C4-2B (cell line): ENCODE measurements at regions not wholly inside any gene's neighbourhood (a gene's known extent, or its start where the extent isn't known, plus 50 kb on each side); places are given as distances from the start of the nearest gene placed in this dataset.

Experiments used
- H3K27ac ChIP-seq: fragments of 450-650 bp; 2 replicates; pipeline ENCODE4 v1.5.1; 2017
- CTCF ChIP-seq: fragments of 450-650 bp; conservative IDR thresholded peaks from 2 replicates; pipeline ENCODE4 v1.5.1; 2017; ENCODE audit warnings: mild to moderate bottlenecking
- ZFX ChIP-seq: fragments of 450-650 bp; IDR thresholded peaks from 2 replicates; pipeline ENCODE4 v1.6.1; 2017

- no peak for TF ChIP-seq ZFX
- no peak for TF ChIP-seq CTCF
- H3K27ac ChIP-seq: no peak overlapping the region
Observed at GRCh38 chr18:78519394-78520062, 460.1 kb upstream of the SALL3 start.

- TF ChIP-seq CTCF (no peak), ZFX (no peak)
Observed at GRCh38 chr18:78521136-78521535, 458.5 kb upstream of the SALL3 start.

GRCh38 chr18:78521744-78522143 lies 457.9 kb upstream of the SALL3 start:
- no peak overlapping the region for H3K27ac ChIP-seq
- TF ChIP-seq ZFX (no peak), CTCF (no peak)

More at GRCh38 chr18:78521136-78521535, 458.5 kb upstream of the SALL3 start:
- H3K27ac ChIP-seq: no peak overlapping the region

GRCh38 chr18:78522507-78522906 lies 457.1 kb upstream of the SALL3 start:
- H3K27ac ChIP-seq: no peak overlapping the region
- TF ChIP-seq ZFX (no peak), CTCF (no peak)

GRCh38 chr18:78523850-78524249 lies 455.8 kb upstream of the SALL3 start:
- TF ChIP-seq CTCF (no peak), ZFX (no peak)
- no peak overlapping the region for H3K27ac ChIP-seq

GRCh38 chr18:78525366-78526111 lies 454.1 kb upstream of the SALL3 start:
- no peak overlapping the region for H3K27ac ChIP-seq
- TF ChIP-seq ZFX: no peak
- no peak for TF ChIP-seq CTCF

GRCh38 chr18:78526275-78526674 lies 453.3 kb upstream of the SALL3 start:
- TF ChIP-seq ZFX (no peak), CTCF (no peak)
- no peak overlapping the region for H3K27ac ChIP-seq
